DOHH2 (cell line): ENCODE measurements at regions not wholly inside any gene's neighbourhood (a gene's known extent, or its start where the extent isn't known, plus 50 kb on each side); places are given as distances from the start of the nearest gene placed in this dataset.

Experiments used
- CTCF ChIP-seq: fragments of 200-600 bp; sonication (generic); IDR thresholded peaks from one replicate; pipeline ENCODE4 v1.5.1; 2014; ENCODE audit warnings: antibody characterized with exemption, mild to moderate bottlenecking, low read depth, low read length; ENCODE audit not compliant: poor library complexity, severe bottlenecking
- EZH2phosphoT487 ChIP-seq: fragments of 200-600 bp; sonication (generic); IDR thresholded peaks from 2 replicates; pipeline ENCODE4 v1.6.1; 2017; ENCODE audit warnings: borderline replicate concordance, mild to moderate bottlenecking, antibody characterized with exemption, low read length, moderate library complexity, mixed read lengths

GRCh38 chr10:36780158-36780557 lies 345.2 kb upstream of the ANKRD30A start:
- TF ChIP-seq CTCF (no peak), EZH2phosphoT487 (no peak)
